ENCODE measurements at regions not wholly inside any gene's neighbourhood (a gene's known extent, or its start where the extent isn't known, plus 50 kb on each side); places are given as distances from the start of the nearest gene placed in this dataset.

GRCh38 chr10:121661451-121661851, 63.2 kb upstream of the FGFR2 start:
- no peak for DNase-seq

- no peak for DNase-seq
Measured at GRCh38 chr10:121659236-121659635, 61.0 kb upstream of the FGFR2 start.

- DNase-seq, result no peak
Measured at GRCh38 chr10:121658611-121659010, 60.4 kb upstream of the FGFR2 start.

GRCh38 chr10:121658111-121658510, 59.9 kb upstream of the FGFR2 start:
- no peak for DNase-seq

GRCh38 chr10:121655254-121656144, 57.3 kb upstream of the FGFR2 start:
- DNase-seq, result no peak

GRCh38 chr10:121654021-121654545, 55.8 kb upstream of the FGFR2 start:
- DNase-seq, result no peak

- no peak for DNase-seq
Measured at GRCh38 chr10:121653608-121654007, 55.4 kb upstream of the FGFR2 start.

GRCh38 chr10:121648493-121648892, 50.2 kb upstream of the FGFR2 start:
- DNase-seq, result no peak

GRCh38 chr10:121648059-121648458, 49.8 kb upstream of the FGFR2 start:
- DNase-seq, result no peak
